Lower leg skin (tissue), 4 donors: ENCODE measurements at regions not wholly inside any gene's neighbourhood (a gene's known extent, or its start where the extent isn't known, plus 50 kb on each side); places are given as distances from the start of the nearest gene placed in this dataset.
A peak's percentile ranks its signal among the peaks of the same experiment; 100 is the strongest.

Experiments used
- DNase-seq, 2 donors: peaks; one replicate each; pipeline ENCODE4 v3.0.0-alpha.2; 2019; ENCODE audit warnings: low spot score in 2 of 2
- H3K4me3 ChIP-seq: fragments of 200-600 bp; sonication (generic); 2 replicates; pipeline ENCODE4 v1.5.1; 2017; ENCODE audit warnings: mild to moderate bottlenecking, low read depth; ENCODE audit not compliant: poor library complexity, severe bottlenecking
- POLR2A ChIP-seq, 2 donors: fragments of 450-650 bp; IDR thresholded peaks; one replicate each; pipeline ENCODE4 v1.6.1; 2016 to 2017; ENCODE audit warnings: antibody characterized with exemption in 2 of 2, mild to moderate bottlenecking in 1 of 2, moderate library complexity in 1 of 2
- WGBS, 2 donors: methylation state at CpG; one replicate each; pipeline ENCODE4 v1.1.5; 2018; 5-methylcytosine and 5-hydroxymethylcytosine counted together
- intact Hi-C: fragments of 100-400 bp; cut with DNase I; formaldehyde crosslinking; loops from one replicate; pipeline ENCODE4 v1.15.0; 2023; ENCODE audit warnings: low total_unique reads
- TF ChIP-seq, protein P1 (sequence below), 3 donors: fragments of 450-650 bp; IDR thresholded peaks; one replicate each; pipeline ENCODE4 v1.5.1; 2016; ENCODE audit warnings: antibody characterized with exemption in 3 of 3, mild to moderate bottlenecking in 3 of 3, moderate library complexity in 2 of 3

DNA sequence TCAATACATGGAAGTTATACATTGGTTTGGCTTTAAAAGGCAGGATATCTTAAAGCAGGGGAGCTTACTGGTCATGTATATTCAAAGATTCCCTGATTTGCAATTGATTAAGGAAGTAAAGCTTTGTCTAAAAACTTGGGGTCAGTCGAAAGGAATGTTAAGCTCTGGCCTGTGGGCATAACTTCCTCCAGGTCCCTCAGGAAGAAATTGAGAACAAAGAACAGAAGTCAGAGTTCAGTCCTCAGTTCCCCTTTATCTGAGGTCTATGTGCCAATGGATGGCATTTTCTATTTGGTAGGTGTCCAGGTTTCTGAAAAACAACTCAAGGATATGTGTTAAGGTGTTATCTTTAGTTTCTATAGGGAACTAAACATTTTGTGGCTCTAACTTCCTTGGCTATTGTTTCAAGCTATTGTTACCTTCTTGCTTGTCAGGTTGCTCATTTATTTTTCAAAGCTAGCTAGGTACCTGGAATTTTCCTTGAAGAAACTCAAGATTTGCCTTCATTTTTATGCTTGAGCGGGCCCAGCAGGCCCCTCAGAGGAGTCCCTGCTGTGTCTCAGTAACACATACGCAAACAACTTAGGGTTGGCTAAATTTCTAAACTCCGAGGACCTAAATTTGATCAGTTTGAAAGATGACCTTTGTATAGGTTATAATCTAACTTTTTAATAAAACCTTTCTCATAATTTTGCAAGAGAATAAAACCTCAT is 135.0 kb upstream of the UBE2E2 start:
- intact Hi-C loops, result no loop called here
- H3K4me3 ChIP-seq, result no peak overlapping the region
- no peak for DNase-seq
- TF ChIP-seq, protein P1, sequence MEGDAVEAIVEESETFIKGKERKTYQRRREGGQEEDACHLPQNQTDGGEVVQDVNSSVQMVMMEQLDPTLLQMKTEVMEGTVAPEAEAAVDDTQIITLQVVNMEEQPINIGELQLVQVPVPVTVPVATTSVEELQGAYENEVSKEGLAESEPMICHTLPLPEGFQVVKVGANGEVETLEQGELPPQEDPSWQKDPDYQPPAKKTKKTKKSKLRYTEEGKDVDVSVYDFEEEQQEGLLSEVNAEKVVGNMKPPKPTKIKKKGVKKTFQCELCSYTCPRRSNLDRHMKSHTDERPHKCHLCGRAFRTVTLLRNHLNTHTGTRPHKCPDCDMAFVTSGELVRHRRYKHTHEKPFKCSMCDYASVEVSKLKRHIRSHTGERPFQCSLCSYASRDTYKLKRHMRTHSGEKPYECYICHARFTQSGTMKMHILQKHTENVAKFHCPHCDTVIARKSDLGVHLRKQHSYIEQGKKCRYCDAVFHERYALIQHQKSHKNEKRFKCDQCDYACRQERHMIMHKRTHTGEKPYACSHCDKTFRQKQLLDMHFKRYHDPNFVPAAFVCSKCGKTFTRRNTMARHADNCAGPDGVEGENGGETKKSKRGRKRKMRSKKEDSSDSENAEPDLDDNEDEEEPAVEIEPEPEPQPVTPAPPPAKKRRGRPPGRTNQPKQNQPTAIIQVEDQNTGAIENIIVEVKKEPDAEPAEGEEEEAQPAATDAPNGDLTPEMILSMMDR (IDR thresholded peaks at IDR 0.05), result no peak
- TF ChIP-seq POLR2A (IDR thresholded peaks at IDR 0.05), result no peak
- 87 to 88% methylated on average over 4 of the region's 4 CpGs for WGBS, 2 donors

DNA sequence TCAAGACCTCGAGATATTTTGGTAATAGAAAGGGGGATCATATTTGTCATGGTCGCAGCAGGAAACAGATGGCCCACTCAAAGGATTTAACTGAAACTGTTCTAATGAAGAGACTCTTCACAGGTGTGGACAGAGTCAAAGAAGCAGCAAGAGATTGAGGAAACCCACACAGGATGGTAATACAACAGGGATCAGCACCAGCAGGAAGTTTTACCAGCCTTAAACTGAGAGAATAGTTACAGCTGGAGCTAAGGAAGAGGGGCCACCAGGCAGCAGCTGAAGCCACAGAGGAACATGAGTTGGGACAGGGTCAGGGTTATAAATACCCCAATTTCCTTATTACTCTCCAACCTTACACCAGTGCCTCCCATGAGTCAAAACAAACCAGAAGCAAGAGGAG is 131.8 kb upstream of the UBE2E2 start:
- intact Hi-C loops, result no loop called here
- WGBS, 2 donors, result 62 to 67% methylated on average over 2 of the region's 2 CpGs
- no peak overlapping the region for H3K4me3 ChIP-seq
- no peak for DNase-seq
- TF ChIP-seq POLR2A (IDR thresholded peaks at IDR 0.05), result no peak
- TF ChIP-seq, protein P1 (IDR thresholded peaks at IDR 0.05), result no peak

DNA sequence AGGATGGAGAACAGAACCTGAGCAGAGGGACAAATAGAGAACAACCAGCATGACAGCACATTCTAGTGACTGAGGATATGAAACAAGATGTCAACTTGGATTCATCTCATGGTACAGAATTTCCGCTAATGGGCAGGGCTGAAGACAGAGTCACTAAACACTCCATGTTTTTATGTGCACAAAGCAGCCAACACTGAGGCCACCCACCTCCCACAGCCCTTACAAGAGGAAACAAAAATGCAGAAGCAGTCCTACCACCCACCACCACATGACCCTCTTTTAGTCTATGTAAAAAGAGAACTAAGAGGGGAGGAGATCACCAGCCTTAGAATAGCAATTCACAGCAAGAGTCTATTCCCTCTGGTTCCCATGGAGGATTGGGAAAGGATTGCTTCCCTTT is 131.4 kb upstream of the UBE2E2 start:
- intact Hi-C loops, result no loop called here
- H3K4me3 ChIP-seq, result no peak overlapping the region
- WGBS, 2 donors, result 81 to 91% methylated on average over 1 of the region's 1 CpG
- TF ChIP-seq, protein P1 (IDR thresholded peaks at IDR 0.05), result no peak
- no peak for TF ChIP-seq POLR2A (IDR thresholded peaks at IDR 0.05)
- DNase-seq, result peak in 1 of 2 donors; percentile 18

DNA sequence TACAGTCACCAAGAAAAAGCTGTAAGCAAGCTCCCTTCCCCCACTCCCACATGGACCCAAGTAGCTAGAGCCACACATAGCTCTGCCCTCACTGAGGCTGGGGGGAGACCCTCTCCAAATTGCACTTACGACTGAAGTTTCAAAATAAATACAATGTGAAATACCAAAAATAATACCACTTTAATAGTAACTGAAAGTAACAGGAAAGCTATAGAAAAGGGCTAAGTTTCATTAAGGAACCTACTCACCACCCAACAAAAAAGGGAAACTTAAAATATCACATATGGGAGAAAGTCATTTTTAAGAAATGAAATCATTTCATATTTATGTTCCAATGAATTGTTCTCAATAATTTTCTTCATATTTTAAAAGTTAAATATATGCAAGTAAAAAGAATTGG is 130.4 kb upstream of the UBE2E2 start:
- TF ChIP-seq POLR2A (IDR thresholded peaks at IDR 0.05), result no peak
- TF ChIP-seq, protein P1 (IDR thresholded peaks at IDR 0.05), result no peak
- WGBS, 2 donors, result 85 to 88% methylated on average over 1 of the region's 1 CpG
- H3K4me3 ChIP-seq, result no peak overlapping the region
- DNase-seq, result no peak
- intact Hi-C loops, result no loop called here

DNA sequence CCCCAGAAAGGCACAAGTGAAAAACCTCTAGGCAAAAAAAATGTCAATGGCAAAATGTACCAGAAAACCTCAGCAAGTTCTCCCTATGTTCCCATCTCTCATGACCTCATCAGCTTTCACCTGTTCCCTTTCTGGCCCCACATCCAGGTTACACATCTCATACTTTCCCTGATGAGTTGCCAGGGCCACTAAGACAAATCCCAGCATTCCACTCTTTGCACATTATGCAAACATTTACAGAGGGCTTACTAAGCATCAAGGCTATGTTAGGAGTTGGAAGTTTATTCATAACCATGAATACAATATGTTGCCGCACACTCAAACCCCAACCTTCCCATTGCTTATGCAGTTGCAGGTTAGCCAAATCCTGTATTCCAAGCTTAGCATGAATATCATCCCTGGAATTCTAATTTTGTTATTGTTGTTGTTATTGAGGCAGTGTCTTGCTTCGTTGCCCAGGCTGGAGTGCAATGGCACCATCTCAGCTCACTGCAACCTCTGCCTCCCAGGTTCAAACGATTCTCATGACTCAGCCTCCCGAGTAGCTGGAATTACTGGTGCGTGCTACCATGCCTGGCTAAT is 129.3 kb upstream of the UBE2E2 start:
- 93 to 94% methylated on average over 5 of the region's 5 CpGs for WGBS, 2 donors
- intact Hi-C loops, result no loop called here
- no peak overlapping the region for H3K4me3 ChIP-seq
- DNase-seq, result no peak
- TF ChIP-seq, protein P1 (IDR thresholded peaks at IDR 0.05), result no peak
- TF ChIP-seq POLR2A (IDR thresholded peaks at IDR 0.05), result no peak
